Mesendoderm (in vitro differentiated cells): ENCODE measurements at regions not wholly inside any gene's neighbourhood (a gene's known extent, or its start where the extent isn't known, plus 50 kb on each side); places are given as distances from the start of the nearest gene placed in this dataset.

ENCODE experiments used
- DNase-seq: peaks from one replicate; pipeline ENCODE4 v3.0.0; 2013
- H2AK5ac ChIP-seq: 2 replicates; pipeline ENCODE4 v1.6.1; 2013; ENCODE audit warnings: low read length, inconsistent platforms
- H2BK120ac ChIP-seq: 2 replicates; pipeline ENCODE4 v1.6.1; 2013; ENCODE audit warnings: low read depth, mild to moderate bottlenecking, low read length, moderate library complexity, mixed read lengths
- H2BK15ac ChIP-seq: replicated peaks from 2 replicates; pipeline ENCODE4 v1.6.1; 2013; ENCODE audit warnings: low read depth, mild to moderate bottlenecking, moderate library complexity
- H2BK5ac ChIP-seq: 2 replicates; pipeline ENCODE4 v1.6.1; 2013; ENCODE audit warnings: low read length, inconsistent platforms
- H3K18ac ChIP-seq: 2 replicates; pipeline ENCODE4 v1.6.1; 2013; ENCODE audit warnings: mild to moderate bottlenecking, low read length, mixed read lengths
- H3K23ac ChIP-seq: one replicate; pipeline ENCODE4 v1.6.1; 2013; ENCODE audit warnings: low read length
- H3K27ac ChIP-seq: 2 replicates; pipeline ENCODE4 v1.5.1; 2013; ENCODE audit warnings: low read depth, mild to moderate bottlenecking, inconsistent platforms, low read length, moderate library complexity
- H3K27me3 ChIP-seq: 2 replicates; pipeline ENCODE4 v1.6.1; 2013; ENCODE audit warnings: low read length, control low read depth, mild to moderate bottlenecking, inconsistent platforms; ENCODE audit not compliant: insufficient read depth, poor library complexity
- H3K36me3 ChIP-seq: 2 replicates; pipeline ENCODE4 v1.6.1; 2013; ENCODE audit warnings: low read length, inconsistent platforms; ENCODE audit not compliant: control insufficient read depth, insufficient read depth
- H3K4ac ChIP-seq: one replicate; pipeline ENCODE4 v1.6.1; 2013; ENCODE audit warnings: low read depth, mild to moderate bottlenecking, low read length, moderate library complexity
- H3K4me1 ChIP-seq: 2 replicates; pipeline ENCODE4 v1.6.1; 2013; ENCODE audit warnings: low read depth, low read length, inconsistent platforms; ENCODE audit not compliant: control insufficient read depth
- H3K4me2 ChIP-seq: 2 replicates; pipeline ENCODE4 v1.6.1; 2013; ENCODE audit warnings: low read length
- H3K4me3 ChIP-seq: 2 replicates; pipeline ENCODE4 v1.5.1; 2013; ENCODE audit warnings: mild to moderate bottlenecking, low read length
- H3K56ac ChIP-seq: one replicate; pipeline ENCODE4 v1.6.1; 2013; ENCODE audit warnings: low read length
- H3K79me1 ChIP-seq: 2 replicates; pipeline ENCODE4 v1.6.1; 2013; ENCODE audit warnings: low read length, inconsistent platforms
- H3K79me2 ChIP-seq: 2 replicates; pipeline ENCODE4 v1.6.1; 2013; ENCODE audit warnings: mild to moderate bottlenecking, low read length; ENCODE audit not compliant: control insufficient read depth, insufficient read depth
- H3K9ac ChIP-seq: 2 replicates; pipeline ENCODE4 v1.6.1; 2013; ENCODE audit warnings: low read length, inconsistent platforms
- H4K5ac ChIP-seq: one replicate; pipeline ENCODE4 v1.6.1; 2013; ENCODE audit warnings: low read length
- H4K8ac ChIP-seq: one replicate; pipeline ENCODE4 v1.6.1; 2013; ENCODE audit warnings: low read depth, mild to moderate bottlenecking, control low read depth, low read length, moderate library complexity
- WGBS: extraction: QIAGEN DNeasy Blood & Tissue Kit; methylation state at CpG from one replicate; pipeline ENCODE4 v1.1.7; 2013; ENCODE audit warnings: low lambda C conversion rate, missing lambda C conversion rate; ENCODE audit not compliant: insufficient coverage; ENCODE audit errors: extremely low coverage; 5-methylcytosine and 5-hydroxymethylcytosine counted together

DNA sequence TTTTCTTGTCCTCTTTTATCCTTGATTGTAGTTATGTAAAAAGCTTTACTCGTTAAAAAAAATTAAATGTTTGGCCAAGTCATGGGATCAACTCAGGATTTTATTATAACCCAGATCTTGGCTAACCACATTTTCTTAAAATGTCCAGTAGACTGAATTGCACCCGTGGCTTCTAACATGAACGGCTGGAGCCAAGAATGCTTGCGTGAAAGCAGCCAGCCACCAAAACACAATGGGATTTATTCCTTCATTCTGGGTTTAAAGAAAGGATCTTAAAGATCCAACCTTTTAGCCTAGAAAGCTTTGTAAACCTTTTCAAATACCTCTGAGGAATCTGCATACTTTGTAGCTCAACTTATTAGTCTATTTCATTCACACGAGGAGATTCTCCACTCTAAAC is 404.4 kb downstream of the USP25 start:
- WGBS, result no CpG with 5 or more reads among the region's 5 CpGs
- Histone ChIP-seq H3K23ac (no peak overlapping the region), H3K9ac (no peak overlapping the region), H2BK5ac (no peak overlapping the region), H3K27me3 (no peaks in the 10 kb centered on the region), H3K79me1 (no peaks in the 10 kb centered on the region), H3K4me3 (no peak overlapping the region), H2BK15ac (no peak overlapping the region), H3K79me2 (no peaks in the 10 kb centered on the region), H3K36me3 (no peaks in the 10 kb centered on the region), H4K8ac (no peak overlapping the region), H2BK120ac (peak overlapping the region; percentile 82), H3K27ac (no peak overlapping the region), H3K56ac (no peak overlapping the region), H2AK5ac (no peak overlapping the region), H3K4me2 (no peak overlapping the region), H3K4ac (no peak overlapping the region), H3K4me1 (no peaks in the 10 kb centered on the region), H3K18ac (no peak overlapping the region), H4K5ac (no peak overlapping the region)
- no peak for DNase-seq

DNA sequence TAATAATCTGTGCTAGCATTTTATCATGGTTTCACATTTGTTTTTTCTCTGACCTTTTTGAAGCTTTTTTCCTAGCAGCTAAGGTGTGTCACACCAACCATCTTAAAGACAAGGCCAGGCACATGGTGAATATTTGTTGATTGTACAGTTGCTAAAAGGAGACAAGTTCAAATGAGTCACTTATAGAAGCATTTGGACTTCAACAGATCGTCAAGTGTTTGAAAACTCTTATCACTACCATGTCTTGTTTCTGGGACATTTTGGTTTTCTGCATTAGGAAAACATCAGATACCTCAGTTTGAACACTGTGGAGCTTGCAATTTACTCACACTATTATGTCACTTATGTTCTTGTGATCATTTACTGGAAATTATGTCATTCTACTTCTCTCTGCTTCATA is 407.3 kb downstream of the USP25 start:
- Histone ChIP-seq H2BK5ac (no peak overlapping the region), H4K8ac (no peak overlapping the region), H3K27ac (no peak overlapping the region), H3K79me2 (no peaks in the 10 kb centered on the region), H3K18ac (no peak overlapping the region), H3K9ac (no peak overlapping the region), H3K27me3 (no peaks in the 10 kb centered on the region), H3K23ac (no peak overlapping the region), H3K4me3 (no peak overlapping the region), H2BK120ac (no peak overlapping the region), H3K4me1 (no peaks in the 10 kb centered on the region), H3K36me3 (no peaks in the 10 kb centered on the region), H3K4ac (no peak overlapping the region), H2BK15ac (no peak overlapping the region), H4K5ac (no peak overlapping the region), H2AK5ac (no peak overlapping the region), H3K56ac (no peak overlapping the region), H3K79me1 (no peaks in the 10 kb centered on the region), H3K4me2 (no peak overlapping the region)
- no peak for DNase-seq
- WGBS, result no CpG with 5 or more reads among the region's 1 CpG

DNA sequence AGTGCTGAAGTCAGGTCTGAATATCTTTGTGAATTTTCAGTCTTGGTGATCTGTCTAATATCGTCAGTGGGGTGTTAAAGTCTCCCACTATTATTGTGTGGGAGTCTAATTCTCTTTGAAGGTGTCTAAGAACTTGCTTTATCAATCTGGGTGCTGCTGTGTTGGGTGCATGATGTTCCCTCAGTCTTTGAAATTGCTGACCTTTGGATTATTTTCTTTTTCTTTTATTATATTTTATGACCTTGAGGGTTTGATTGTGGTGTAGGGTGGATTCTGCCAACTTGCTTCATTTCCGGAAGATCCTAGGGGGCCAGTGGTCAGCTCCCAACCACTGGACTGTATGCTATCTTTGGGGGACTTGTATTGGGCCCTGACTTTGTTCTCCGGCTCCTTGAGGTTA is 415.3 kb downstream of the USP25 start:
- no peak overlapping the region for H3K4me2 ChIP-seq
- no CpG with 5 or more reads among the region's 3 CpGs for WGBS
- no peaks in the 10 kb centered on the region for H3K27me3 ChIP-seq
- no peak overlapping the region for H2BK5ac ChIP-seq
- H4K5ac ChIP-seq, result no peak overlapping the region
- no peak overlapping the region for H3K27ac ChIP-seq
- no peak overlapping the region for H3K4ac ChIP-seq
- H3K36me3 ChIP-seq, result no peaks in the 10 kb centered on the region
- no peak overlapping the region for H3K18ac ChIP-seq
- DNase-seq, result no peak
- H3K79me1 ChIP-seq, result no peaks in the 10 kb centered on the region
- no peak overlapping the region for H3K23ac ChIP-seq
- H3K56ac ChIP-seq, result no peak overlapping the region
- H3K4me1 ChIP-seq, result no peaks in the 10 kb centered on the region
- no peak overlapping the region for H4K8ac ChIP-seq
- H3K79me2 ChIP-seq, result no peaks in the 10 kb centered on the region
- H2BK120ac ChIP-seq, result no peak overlapping the region
- no peak overlapping the region for H2AK5ac ChIP-seq
- H2BK15ac ChIP-seq, result no peak overlapping the region
- H3K4me3 ChIP-seq, result no peak overlapping the region
- no peak overlapping the region for H3K9ac ChIP-seq

DNA sequence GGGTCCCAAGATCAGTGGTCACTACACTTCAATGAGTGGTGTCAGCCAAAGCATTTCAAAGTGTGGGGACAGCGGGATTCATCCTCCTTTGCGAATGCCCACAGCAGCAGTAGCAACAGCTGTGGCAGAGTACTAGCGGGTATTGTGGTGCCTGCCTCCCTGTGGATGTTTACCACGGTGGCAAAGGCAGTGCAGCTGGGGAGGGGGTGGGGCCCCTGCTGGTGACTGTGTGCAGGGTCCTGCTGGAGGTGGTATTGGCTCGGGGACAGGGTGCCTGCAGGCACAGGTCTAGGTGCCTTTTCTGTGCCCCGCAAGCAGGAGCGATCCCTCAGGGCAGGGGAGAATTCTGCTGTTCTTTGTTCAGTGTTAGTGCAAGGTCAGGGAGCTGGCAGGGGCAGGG is 415.7 kb downstream of the USP25 start:
- no peaks in the 10 kb centered on the region for H3K79me1 ChIP-seq
- no peaks in the 10 kb centered on the region for H3K36me3 ChIP-seq
- no peak overlapping the region for H4K5ac ChIP-seq

DNA sequence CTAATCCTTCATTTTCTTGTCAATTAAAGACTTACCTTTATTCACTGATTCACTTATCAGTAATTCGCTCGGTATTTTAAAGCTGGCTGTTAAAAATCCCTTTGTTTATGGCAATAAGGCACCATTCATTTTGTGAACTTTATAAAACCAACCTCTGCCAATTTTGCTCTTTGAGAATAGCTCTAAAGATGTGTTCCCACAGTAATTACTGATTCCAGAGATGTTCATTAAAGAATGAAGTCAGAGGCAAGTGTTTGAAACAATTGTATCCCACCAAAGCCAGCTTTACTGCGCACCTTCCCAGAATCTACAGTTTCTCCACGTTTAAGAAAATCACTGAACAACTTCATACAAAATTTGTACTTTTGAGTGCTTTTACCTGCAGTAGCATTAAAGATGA is 424.5 kb downstream of the USP25 start:
- Histone ChIP-seq H2BK5ac (no peak overlapping the region), H2BK15ac (no peak overlapping the region), H3K23ac (no peak overlapping the region), H3K27me3 (no peaks in the 10 kb centered on the region), H3K4me1 (peaks cover 4% of the 10 kb centered on the region), H3K79me2 (no peaks in the 10 kb centered on the region), H2AK5ac (no peak overlapping the region), H4K5ac (no peak overlapping the region), H3K4me2 (no peak overlapping the region), H3K4me3 (no peak overlapping the region), H4K8ac (no peak overlapping the region), H3K36me3 (no peaks in the 10 kb centered on the region), H3K79me1 (no peaks in the 10 kb centered on the region), H2BK120ac (peak overlapping the region; percentile 54), H3K9ac (no peak overlapping the region), H3K27ac (no peak overlapping the region), H3K56ac (no peak overlapping the region), H3K4ac (no peak overlapping the region), H3K18ac (no peak overlapping the region)
- no peak for DNase-seq
- no CpG with 5 or more reads among the region's 4 CpGs for WGBS

More for the DNA sequence above, 415.7 kb downstream of the USP25 start:
- H3K18ac ChIP-seq, result no peak overlapping the region
- H3K79me2 ChIP-seq, result no peaks in the 10 kb centered on the region
- H3K9ac ChIP-seq, result no peak overlapping the region
- no CpG with 5 or more reads among the region's 7 CpGs for WGBS
- H3K4me3 ChIP-seq, result no peak overlapping the region
- DNase-seq, result no peak
- no peaks in the 10 kb centered on the region for H3K27me3 ChIP-seq
- no peak overlapping the region for H2BK15ac ChIP-seq
- H2AK5ac ChIP-seq, result no peak overlapping the region
- no peak overlapping the region for H3K23ac ChIP-seq
- no peak overlapping the region for H2BK120ac ChIP-seq
- no peak overlapping the region for H3K56ac ChIP-seq
- H3K4me2 ChIP-seq, result no peak overlapping the region
- no peak overlapping the region for H3K27ac ChIP-seq
- H3K4ac ChIP-seq, result no peak overlapping the region
- no peaks in the 10 kb centered on the region for H3K4me1 ChIP-seq
- H4K8ac ChIP-seq, result no peak overlapping the region
- H2BK5ac ChIP-seq, result no peak overlapping the region

DNA sequence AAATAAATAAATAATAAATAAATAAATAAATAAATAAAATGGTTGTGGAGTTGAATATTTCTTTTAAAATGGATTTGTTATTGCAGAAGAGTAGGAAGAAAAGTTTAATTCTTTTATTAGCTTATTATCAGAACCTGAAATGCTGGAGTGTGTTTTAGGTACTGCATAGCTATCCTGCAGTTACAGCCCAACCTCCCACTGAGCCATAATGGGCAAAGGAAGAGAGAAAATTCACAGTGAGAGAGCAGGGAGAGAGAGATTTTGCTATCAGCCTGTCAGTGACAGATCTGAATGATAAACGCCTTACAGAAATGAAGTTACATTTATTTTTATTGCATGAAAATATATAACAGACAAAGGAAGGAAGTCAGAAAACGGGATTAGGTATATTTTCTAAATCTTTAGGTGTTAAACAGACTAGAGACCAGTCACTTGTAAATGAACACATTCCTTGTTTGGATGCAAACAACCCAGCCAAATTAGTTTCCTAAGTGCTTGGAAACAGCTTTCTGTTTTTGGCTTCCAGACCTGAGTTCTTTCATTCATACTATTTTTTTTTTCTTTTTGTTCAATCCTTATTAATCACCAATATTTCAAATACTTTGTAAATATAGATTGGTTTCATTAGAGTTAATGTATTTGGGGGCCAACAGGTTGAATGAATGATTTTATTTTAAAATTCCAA is 425.3 kb downstream of the USP25 start:
- no peak overlapping the region for H3K4me3 ChIP-seq
- H3K18ac ChIP-seq, result no peak overlapping the region
- no peaks in the 10 kb centered on the region for H3K79me1 ChIP-seq
- DNase-seq, result peak; percentile 75
- no CpG with 5 or more reads among the region's 2 CpGs for WGBS
- no peak overlapping the region for H4K8ac ChIP-seq
- no peaks in the 10 kb centered on the region for H3K79me2 ChIP-seq
- no peak overlapping the region for H2BK15ac ChIP-seq
- no peak overlapping the region for H2BK5ac ChIP-seq
- no peaks in the 10 kb centered on the region for H3K36me3 ChIP-seq
- H3K23ac ChIP-seq, result no peak overlapping the region
- H4K5ac ChIP-seq, result no peak overlapping the region
- H3K4me2 ChIP-seq, result no peak overlapping the region
- H3K4me1 ChIP-seq, result peaks cover 4% of the 10 kb centered on the region
- no peaks in the 10 kb centered on the region for H3K27me3 ChIP-seq
- no peak overlapping the region for H3K9ac ChIP-seq
- no peak overlapping the region for H3K4ac ChIP-seq
- H2BK120ac ChIP-seq, result no peak overlapping the region
- H3K27ac ChIP-seq, result no peak overlapping the region
- no peak overlapping the region for H3K56ac ChIP-seq
- H2AK5ac ChIP-seq, result no peak overlapping the region
